ACC112 (cell line): ENCODE measurements at regions not wholly inside any gene's neighbourhood (a gene's known extent, or its start where the extent isn't known, plus 50 kb on each side); places are given as distances from the start of the nearest gene placed in this dataset.

ENCODE experiments used
- H2AFZ ChIP-seq: fragments of 200-600 bp; sonication (generic); one replicate; pipeline ENCODE4 v1.6.0; 2017; ENCODE audit warnings: antibody characterized with exemption, low read length; ENCODE audit not compliant: unreplicated experiment
- H3K27ac ChIP-seq: fragments of 200-600 bp; sonication (generic); 2 replicates; pipeline ENCODE4 v1.5.1; 2014; ENCODE audit warnings: low read depth, mild to moderate bottlenecking, antibody characterized with exemption, low read length, moderate library complexity
- H3K27me3 ChIP-seq: fragments of 200-600 bp; sonication (generic); 2 replicates; pipeline ENCODE4 v1.6.1; 2014; ENCODE audit warnings: mild to moderate bottlenecking, antibody characterized with exemption, low read length, moderate library complexity, mixed read lengths; ENCODE audit not compliant: insufficient read depth
- H3K36me3 ChIP-seq: fragments of 200-600 bp; sonication (generic); 2 replicates; pipeline ENCODE4 v1.6.1; 2016; ENCODE audit warnings: mild to moderate bottlenecking, antibody characterized with exemption, low read length, moderate library complexity, mixed read lengths; ENCODE audit not compliant: insufficient read depth
- H3K4me1 ChIP-seq: fragments of 200-600 bp; sonication (generic); one replicate; pipeline ENCODE4 v1.6.1; 2016; ENCODE audit warnings: low read length, mixed read lengths; ENCODE audit not compliant: insufficient read depth, unreplicated experiment, control insufficient read depth
- H3K4me3 ChIP-seq: fragments of 200-600 bp; sonication (generic); 2 replicates; pipeline ENCODE4 v1.5.1; 2014; ENCODE audit warnings: mild to moderate bottlenecking, low read depth, low read length
- H3K79me2 ChIP-seq: fragments of 200-600 bp; sonication (generic); one replicate; pipeline ENCODE4 v1.6.0; 2016; ENCODE audit warnings: low read length; ENCODE audit not compliant: control insufficient read depth, unreplicated experiment, insufficient read depth

- H3K36me3 ChIP-seq, result no peaks in the 10 kb centered on the region
- H3K27ac ChIP-seq, result no peak overlapping the region
- H3K4me3 ChIP-seq, result no peak overlapping the region
- H3K79me2 ChIP-seq, result no peaks in the 10 kb centered on the region
- H2AFZ ChIP-seq, result no peak overlapping the region
- no peaks in the 10 kb centered on the region for H3K4me1 ChIP-seq
- no peaks in the 10 kb centered on the region for H3K27me3 ChIP-seq
Observed at GRCh38 chr5:173429489-173430150, 101.4 kb upstream of the STC2 start.

GRCh38 chr5:173423452-173424117 lies 95.4 kb upstream of the STC2 start:
- Histone ChIP-seq H3K36me3 (no peaks in the 10 kb centered on the region), H3K4me3 (no peak overlapping the region), H3K79me2 (no peaks in the 10 kb centered on the region), H2AFZ (no peak overlapping the region), H3K27me3 (no peaks in the 10 kb centered on the region), H3K27ac (no peak overlapping the region), H3K4me1 (no peaks in the 10 kb centered on the region)

GRCh38 chr5:173420108-173420507 lies 91.9 kb upstream of the STC2 start:
- H2AFZ ChIP-seq, result no peak overlapping the region
- no peaks in the 10 kb centered on the region for H3K27me3 ChIP-seq
- H3K4me3 ChIP-seq, result no peak overlapping the region
- H3K4me1 ChIP-seq, result no peaks in the 10 kb centered on the region
- H3K79me2 ChIP-seq, result no peaks in the 10 kb centered on the region
- H3K36me3 ChIP-seq, result no peaks in the 10 kb centered on the region
- H3K27ac ChIP-seq, result no peak overlapping the region

- H2AFZ ChIP-seq, result no peak overlapping the region
- H3K79me2 ChIP-seq, result no peaks in the 10 kb centered on the region
- H3K36me3 ChIP-seq, result no peaks in the 10 kb centered on the region
- H3K4me3 ChIP-seq, result no peak overlapping the region
- no peaks in the 10 kb centered on the region for H3K27me3 ChIP-seq
- H3K27ac ChIP-seq, result no peak overlapping the region
- H3K4me1 ChIP-seq, result no peaks in the 10 kb centered on the region
Observed at GRCh38 chr5:173413471-173413982, 85.3 kb upstream of the STC2 start.

- no peak overlapping the region for H3K4me3 ChIP-seq
- H3K36me3 ChIP-seq, result no peaks in the 10 kb centered on the region
- no peaks in the 10 kb centered on the region for H3K4me1 ChIP-seq
- no peaks in the 10 kb centered on the region for H3K79me2 ChIP-seq
- no peaks in the 10 kb centered on the region for H3K27me3 ChIP-seq
- no peak overlapping the region for H3K27ac ChIP-seq
- H2AFZ ChIP-seq, result no peak overlapping the region
Observed at GRCh38 chr5:173412566-173412965, 84.4 kb upstream of the STC2 start.

- no peak overlapping the region for H3K27ac ChIP-seq
- H3K27me3 ChIP-seq, result no peaks in the 10 kb centered on the region
- no peaks in the 10 kb centered on the region for H3K79me2 ChIP-seq
- H3K4me3 ChIP-seq, result no peak overlapping the region
- H3K36me3 ChIP-seq, result no peaks in the 10 kb centered on the region
- no peak overlapping the region for H2AFZ ChIP-seq
- no peaks in the 10 kb centered on the region for H3K4me1 ChIP-seq
Observed at GRCh38 chr5:173411791-173412555, 83.8 kb upstream of the STC2 start.

GRCh38 chr5:173410459-173411233 lies 82.4 kb upstream of the STC2 start:
- Histone ChIP-seq H2AFZ (no peak overlapping the region), H3K36me3 (no peaks in the 10 kb centered on the region), H3K79me2 (no peaks in the 10 kb centered on the region), H3K4me1 (no peaks in the 10 kb centered on the region), H3K4me3 (no peak overlapping the region), H3K27ac (no peak overlapping the region), H3K27me3 (no peaks in the 10 kb centered on the region)

GRCh38 chr5:173408946-173409345 lies 80.7 kb upstream of the STC2 start:
- Histone ChIP-seq H3K27me3 (no peaks in the 10 kb centered on the region), H3K4me1 (no peaks in the 10 kb centered on the region), H3K4me3 (no peak overlapping the region), H3K79me2 (no peaks in the 10 kb centered on the region), H3K36me3 (no peaks in the 10 kb centered on the region), H3K27ac (no peak overlapping the region), H2AFZ (no peak overlapping the region)

- H3K4me3 ChIP-seq, result no peak overlapping the region
- peaks cover 13% of the 10 kb centered on the region for H3K4me1 ChIP-seq
- H3K27me3 ChIP-seq, result no peaks in the 10 kb centered on the region
- H2AFZ ChIP-seq, result no peak overlapping the region
- H3K27ac ChIP-seq, result no peak overlapping the region
- H3K79me2 ChIP-seq, result no peaks in the 10 kb centered on the region
- H3K36me3 ChIP-seq, result no peaks in the 10 kb centered on the region
Observed at GRCh38 chr5:173399851-173400250, 71.6 kb upstream of the STC2 start.

- H3K36me3 ChIP-seq, result no peaks in the 10 kb centered on the region
- H3K4me1 ChIP-seq, result peaks cover 14% of the 10 kb centered on the region
- no peaks in the 10 kb centered on the region for H3K27me3 ChIP-seq
- no peaks in the 10 kb centered on the region for H3K79me2 ChIP-seq
- no peak overlapping the region for H3K4me3 ChIP-seq
- H2AFZ ChIP-seq, result no peak overlapping the region
- no peak overlapping the region for H3K27ac ChIP-seq
Observed at GRCh38 chr5:173397516-173397915, 69.3 kb upstream of the STC2 start.
